Mammary epithelial cell (primary cell): ENCODE measurements at regions not wholly inside any gene's neighbourhood (a gene's known extent, or its start where the extent isn't known, plus 50 kb on each side); places are given as distances from the start of the nearest gene placed in this dataset.

ENCODE experiments used
- CTCF ChIP-seq, 2 donors: IDR thresholded peaks in 1 of 2; conservative IDR thresholded peaks in 1 of 2; 2 replicates each; pipeline ENCODE4 v1.5.1; 2011 to 2012; ENCODE audit warnings: inconsistent platforms in 2 of 2, low read length in 2 of 2, mild to moderate bottlenecking in 2 of 2, control low read depth in 1 of 2, low read depth in 1 of 2; ENCODE audit not compliant: insufficient read depth in 1 of 2; ENCODE audit errors: extremely low read depth in 1 of 2
- EZH2 ChIP-seq: IDR thresholded peaks from 2 replicates; pipeline ENCODE4 v1.6.1; 2012; ENCODE audit warnings: low read length, inconsistent platforms, borderline replicate concordance

GRCh38 chr11:123249354-123249753 lies 54.3 kb upstream of the CLMP start:
- TF ChIP-seq CTCF (conservative IDR thresholded peaks at IDR 0.05 in 1 of 2, IDR thresholded peaks at IDR 0.05 in 1 of 2; ENCODE audit: extremely low read depth in 1 of 2, insufficient read depth in 1 of 2, low read depth in 1 of 2, low read length in 2 of 2) (no peak), EZH2 (no peak)
